ENCODE measurements at regions not wholly inside any gene's neighbourhood (a gene's known extent, or its start where the extent isn't known, plus 50 kb on each side); places are given as distances from the start of the nearest gene placed in this dataset.

GRCh38 chr21:22585558-22585957 lies 1587.3 kb downstream of the NCAM2 start:
- CTCF ChIA-PET, result interaction anchor here (1.0 kb wide), 1 partner anchor 26 kb away, joined by 3 read pairs; no protein-coding TSS in a partner anchor
- no peak for TF ChIP-seq CTCF (IDR thresholded peaks at IDR 0.05; ENCODE audit: low read depth, low read length)
- Histone ChIP-seq H3K27me3 (ENCODE audit: control insufficient read depth, insufficient read depth, low read length) (no peaks in the 10 kb centered on the region), H3K27ac (ENCODE audit: low read depth, low read length) (no peak overlapping the region), H3K4me3 (ENCODE audit: low read depth, low read length) (no peak overlapping the region), H3K9me3 (ENCODE audit: control insufficient read depth, insufficient read depth, low read length) (peaks cover 15% of the 10 kb centered on the region)
- POLR2A ChIA-PET, result no interaction called here
- no peak for DNase-seq (ENCODE audit: low read depth, low spot score)

DNA sequence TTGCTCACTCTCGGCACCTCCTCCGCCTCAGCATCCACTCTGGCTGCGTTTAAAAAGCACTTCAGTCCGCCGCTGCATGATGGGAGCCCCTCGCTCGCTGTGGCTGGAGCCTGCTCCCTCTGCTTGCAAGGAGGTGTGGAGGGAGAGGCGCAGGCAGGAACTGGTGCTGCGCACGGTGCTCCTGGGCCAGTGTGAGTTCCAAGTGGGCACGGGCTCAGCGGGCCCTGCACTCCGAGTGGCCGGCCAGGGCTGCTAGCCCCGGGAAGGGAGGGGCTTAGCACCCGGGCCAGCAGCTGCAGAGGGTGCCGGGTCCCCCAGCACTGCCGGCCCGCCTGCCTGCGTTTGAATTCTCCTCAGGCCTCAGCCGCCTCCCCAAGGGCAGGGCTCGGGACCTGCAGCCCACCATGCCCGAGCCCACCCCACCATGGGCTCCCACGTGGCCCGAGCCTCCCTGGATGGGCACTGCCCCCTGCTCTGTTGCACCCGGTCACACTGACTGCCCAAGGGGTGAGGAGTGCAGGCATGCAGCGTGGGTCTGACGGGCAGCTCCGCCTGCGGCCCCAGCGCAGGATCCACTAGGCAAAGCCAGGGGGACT lies 1599.5 kb downstream of the NCAM2 start:
- Histone ChIP-seq H3K4me3 (ENCODE audit: low read depth, low read length) (no peak overlapping the region), H3K27ac (ENCODE audit: low read depth, low read length) (no peak overlapping the region), H3K9me3 (ENCODE audit: control insufficient read depth, insufficient read depth, low read length) (peaks cover 22% of the 10 kb centered on the region), H3K27me3 (ENCODE audit: control insufficient read depth, insufficient read depth, low read length) (no peaks in the 10 kb centered on the region)
- no peak for TF ChIP-seq CTCF (IDR thresholded peaks at IDR 0.05; ENCODE audit: low read depth, low read length)
- DNase-seq (ENCODE audit: low read depth, low spot score), result no peak
- ChIA-PET POLR2A (no interaction called here), CTCF (interaction anchor here (0.6 kb wide), 1 partner anchor 393 kb away, joined by 4 read pairs; no protein-coding TSS in a partner anchor)

DNA sequence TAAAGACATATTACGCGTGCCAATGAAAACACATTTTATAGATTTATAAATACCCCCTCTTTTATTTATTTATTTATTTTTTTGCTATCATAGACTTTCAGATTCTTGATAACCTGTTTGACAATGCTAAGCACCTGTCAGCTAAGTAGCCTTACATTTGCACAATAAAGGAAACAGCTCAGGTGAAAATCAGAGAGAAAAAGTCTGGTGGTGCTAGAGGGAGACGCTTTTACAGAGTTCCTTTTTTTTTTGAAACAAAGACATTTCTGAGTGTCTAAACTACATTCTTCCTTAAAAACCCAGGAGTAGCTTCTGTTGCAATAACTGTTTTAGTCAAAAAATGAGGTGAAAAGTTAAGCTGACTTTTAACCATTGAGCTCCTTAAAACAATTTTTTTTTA lies 1611.6 kb downstream of the NCAM2 start:
- POLR2A ChIA-PET, result no interaction called here
- peaks cover 10% of the 10 kb centered on the region for H3K9me3 ChIP-seq (ENCODE audit: control insufficient read depth, insufficient read depth, low read length)
- no peak overlapping the region for H3K4me3 ChIP-seq (ENCODE audit: low read depth, low read length)
- no peaks in the 10 kb centered on the region for H3K27me3 ChIP-seq (ENCODE audit: control insufficient read depth, insufficient read depth, low read length)
- CTCF ChIA-PET, result no interaction called here
- TF ChIP-seq CTCF (IDR thresholded peaks at IDR 0.05; ENCODE audit: low read depth, low read length), result no peak
- H3K27ac ChIP-seq (ENCODE audit: low read depth, low read length), result no peak overlapping the region
- DNase-seq (ENCODE audit: low read depth, low spot score), result no peak

GRCh38 chr21:22627911-22628310 lies 1629.7 kb downstream of the NCAM2 start:
- POLR2A ChIA-PET, result no interaction called here
- CTCF ChIA-PET, result no interaction called here
- H3K27me3 ChIP-seq (ENCODE audit: control insufficient read depth, insufficient read depth, low read length), result no peaks in the 10 kb centered on the region
- no peak for DNase-seq (ENCODE audit: low read depth, low spot score)
- TF ChIP-seq CTCF (IDR thresholded peaks at IDR 0.05; ENCODE audit: low read depth, low read length), result no peak
- peaks cover 12% of the 10 kb centered on the region for H3K9me3 ChIP-seq (ENCODE audit: control insufficient read depth, insufficient read depth, low read length)
- H3K4me3 ChIP-seq (ENCODE audit: low read depth, low read length), result no peak overlapping the region
- H3K27ac ChIP-seq (ENCODE audit: low read depth, low read length), result no peak overlapping the region

- DNase-seq (ENCODE audit: low read depth, low spot score), result no peak
- ChIA-PET CTCF (no interaction called here), POLR2A (no interaction called here)
- no peaks in the 10 kb centered on the region for H3K27me3 ChIP-seq (ENCODE audit: control insufficient read depth, insufficient read depth, low read length)
- no peak overlapping the region for H3K27ac ChIP-seq (ENCODE audit: low read depth, low read length)
- TF ChIP-seq CTCF (IDR thresholded peaks at IDR 0.05; ENCODE audit: low read depth, low read length), result no peak
- peaks cover 16% of the 10 kb centered on the region for H3K9me3 ChIP-seq (ENCODE audit: control insufficient read depth, insufficient read depth, low read length)
- no peak overlapping the region for H3K4me3 ChIP-seq (ENCODE audit: low read depth, low read length)
Measured at GRCh38 chr21:22630953-22631465, 1632.8 kb downstream of the NCAM2 start.

All from AG04450 (cell line).